Limb (tissue), 2 donors: ENCODE measurements at regions not wholly inside any gene's neighbourhood (a gene's known extent, or its start where the extent isn't known, plus 50 kb on each side); places are given as distances from the start of the nearest gene placed in this dataset.
"Not testable (repeated sequence)": the region's sequence is repeated elsewhere in the genome, so short reads cannot be mapped to it uniquely, and the experiment has no call there.

Experiments
- DNase-seq, 2 donors: peaks; one replicate each; pipeline ENCODE4 v3.0.0-alpha.2; 2016; ENCODE audit errors: extremely low spot score in 2 of 2

GRCh38 chr1:221972276-221973235, 230.7 kb upstream of the DUSP10 start:
- no peak for DNase-seq

GRCh38 chr1:221971035-221971434, 229.1 kb upstream of the DUSP10 start:
- not testable (repeated sequence) for DNase-seq

- not testable (repeated sequence) for DNase-seq
Measured at GRCh38 chr1:221969298-221969858, 227.5 kb upstream of the DUSP10 start.

DNA sequence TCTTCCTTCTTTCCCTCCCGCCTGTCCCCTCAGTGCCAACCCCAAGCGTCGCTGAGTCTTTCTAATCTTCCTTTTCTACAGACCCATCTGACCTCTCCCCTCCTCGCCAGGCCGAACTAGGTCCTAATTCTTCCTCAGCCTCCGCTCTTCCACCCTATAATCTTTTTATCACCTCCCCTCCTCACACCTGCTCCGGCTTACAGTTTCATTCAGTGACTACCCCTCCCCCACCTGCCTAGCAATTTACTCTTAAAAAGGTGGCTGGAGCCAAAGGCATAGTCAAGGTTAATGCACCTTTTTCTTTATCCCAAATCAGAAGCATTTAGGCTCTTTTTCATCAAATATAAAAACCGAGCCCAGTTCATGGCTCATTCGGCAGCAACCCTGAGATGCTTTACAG, 225.6 kb upstream of the DUSP10 start:
- DNase-seq: not testable (repeated sequence)

- DNase-seq: not testable (repeated sequence)
Measured at GRCh38 chr1:221966888-221967287, 225.0 kb upstream of the DUSP10 start.

DNA sequence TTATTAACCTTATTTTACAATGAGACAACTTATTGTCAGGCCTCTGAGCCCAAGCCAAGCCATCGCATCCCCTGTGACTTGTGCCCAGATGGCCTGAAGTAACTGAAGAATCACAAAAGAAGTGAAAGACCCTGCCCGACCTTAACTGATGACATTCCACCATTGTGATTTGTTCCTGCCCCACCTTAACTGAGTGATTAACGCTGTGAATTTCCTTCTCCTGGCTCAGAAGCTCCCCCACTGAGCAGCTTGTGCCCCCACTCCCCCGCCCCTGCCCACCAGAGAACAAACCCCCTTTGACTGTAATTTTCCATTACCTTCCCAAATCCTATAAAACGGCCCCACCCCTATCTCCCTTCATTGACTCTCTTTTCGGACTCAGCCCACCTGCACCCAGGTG, 224.0 kb upstream of the DUSP10 start:
- not testable (repeated sequence) for DNase-seq

GRCh38 chr1:221965252-221965651, 223.4 kb upstream of the DUSP10 start:
- DNase-seq: no peak

- no peak for DNase-seq
Measured at GRCh38 chr1:221963742-221964141, 221.9 kb upstream of the DUSP10 start.

GRCh38 chr1:221962385-221962784, 220.5 kb upstream of the DUSP10 start:
- DNase-seq: no peak

GRCh38 chr1:221961532-221962292, 219.8 kb upstream of the DUSP10 start:
- no peak for DNase-seq

GRCh38 chr1:221958161-221958562, 216.3 kb upstream of the DUSP10 start:
- DNase-seq: not testable (repeated sequence)

DNA sequence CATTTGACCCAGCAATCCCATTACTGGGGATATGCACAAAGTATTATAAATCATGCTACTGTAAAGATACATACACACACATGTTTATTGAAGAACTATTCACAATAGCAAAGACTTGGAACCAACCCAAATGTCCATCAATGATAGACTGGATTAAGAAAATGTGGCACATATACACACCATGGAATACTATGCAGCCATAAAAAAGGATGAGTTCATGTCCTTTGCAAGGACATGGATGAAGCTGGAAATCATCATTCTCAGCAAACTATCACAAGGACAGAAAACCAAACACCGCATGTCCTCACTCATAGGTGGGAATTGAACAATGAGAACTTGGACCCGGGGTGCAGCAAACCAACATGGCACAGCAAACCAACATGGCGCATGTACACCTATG, 215.5 kb upstream of the DUSP10 start:
- DNase-seq: not testable (repeated sequence)

GRCh38 chr1:221949996-221950395, 208.1 kb upstream of the DUSP10 start:
- no peak for DNase-seq

- DNase-seq: no peak
Measured at GRCh38 chr1:221948459-221948858, 206.6 kb upstream of the DUSP10 start.

DNA sequence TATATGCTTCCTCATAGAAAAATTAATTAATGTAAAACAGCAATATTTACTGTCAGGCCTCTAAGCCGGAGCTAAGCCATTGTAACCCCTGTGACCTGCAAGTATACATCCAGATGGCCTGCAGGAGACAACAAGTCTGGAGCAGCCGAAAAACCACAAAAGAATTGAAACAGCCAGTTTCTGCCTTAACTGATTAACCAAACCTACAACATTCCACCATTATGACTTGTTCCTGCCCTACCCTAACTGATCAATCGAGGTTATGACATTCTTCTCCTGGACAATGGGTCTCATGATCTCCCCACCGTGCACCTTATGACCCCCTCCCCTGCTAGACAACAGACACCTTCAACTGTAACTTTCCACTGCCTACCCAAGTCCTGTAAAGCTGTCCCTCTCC, 205.8 kb upstream of the DUSP10 start:
- DNase-seq: no peak

GRCh38 chr1:221946768-221947167, 204.9 kb upstream of the DUSP10 start:
- no peak for DNase-seq

GRCh38 chr1:221945669-221946068, 203.8 kb upstream of the DUSP10 start:
- DNase-seq: no peak

- DNase-seq: no peak
Measured at GRCh38 chr1:221944247-221944870, 202.5 kb upstream of the DUSP10 start.

- DNase-seq: no peak
Measured at GRCh38 chr1:221940631-221941030, 198.7 kb upstream of the DUSP10 start.

- DNase-seq: peak; percentile 20 to 30
Measured at GRCh38 chr1:221939607-221940006, 197.7 kb upstream of the DUSP10 start.

DNA sequence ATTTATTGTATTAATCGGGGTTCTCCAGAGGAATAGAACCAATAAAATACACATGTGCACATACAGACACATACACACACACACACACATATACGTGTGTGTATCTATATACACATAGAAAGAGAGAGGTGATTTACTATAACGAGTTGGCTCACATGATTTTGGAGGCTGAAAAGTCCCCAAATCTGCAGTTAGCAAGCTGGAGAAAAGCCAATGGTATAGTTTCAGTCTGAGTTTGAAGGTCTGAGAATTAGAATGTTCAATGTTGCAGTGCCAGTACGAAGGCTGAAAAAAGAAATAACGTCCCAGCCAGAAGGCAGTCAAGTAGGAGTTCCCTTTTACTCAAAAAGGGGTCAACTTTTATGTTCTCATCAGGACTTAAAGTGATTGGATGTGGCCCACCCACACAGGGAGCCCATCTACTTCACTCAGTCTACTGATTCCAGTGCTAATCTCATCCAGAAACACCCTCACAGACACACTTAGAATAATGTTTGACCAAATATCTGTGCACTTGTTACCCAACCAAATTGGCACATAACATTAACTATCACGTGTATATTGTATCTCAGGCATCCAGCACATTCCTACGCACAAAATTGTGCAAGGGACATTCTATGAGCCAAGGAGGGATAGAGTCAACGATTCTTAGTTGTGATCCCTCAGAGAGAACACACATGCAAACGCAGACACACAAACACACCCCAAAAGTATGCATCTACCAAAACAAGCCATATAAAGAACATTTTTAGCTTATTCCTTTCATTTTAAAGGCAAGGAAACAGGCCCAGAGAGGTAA, 195.5 kb upstream of the DUSP10 start:
- DNase-seq: no peak
